IgD-negative memory B cell (primary cell): ENCODE measurements at regions not wholly inside any gene's neighbourhood (a gene's known extent, or its start where the extent isn't known, plus 50 kb on each side); places are given as distances from the start of the nearest gene placed in this dataset.
"Not testable (repeated sequence)": the region's sequence is repeated elsewhere in the genome, so short reads cannot be mapped to it uniquely, and the experiment has no call there.

ENCODE experiments used
- H3K27ac Mint-ChIP-seq, 3 donors: one replicate each; pipeline ENCODE4 v1.8.0; 2020 to 2022; ENCODE audit warnings: mild to moderate bottlenecking in 3 of 3, mixed read lengths in 3 of 3, moderate library complexity in 1 of 3
- H3K27me3 Mint-ChIP-seq: one replicate; pipeline ENCODE4 v1.8.0; 2021; ENCODE audit warnings: mixed read lengths
- H3K36me3 Mint-ChIP-seq: one replicate; pipeline ENCODE4 v1.8.0; 2020; ENCODE audit warnings: mild to moderate bottlenecking, mixed read lengths
- H3K4me1 Mint-ChIP-seq, 3 donors: one replicate each; pipeline ENCODE4 v1.8.0; 2020 to 2022; ENCODE audit warnings: mixed read lengths in 3 of 3, mild to moderate bottlenecking in 1 of 3
- H3K4me3 Mint-ChIP-seq, 4 donors: one replicate each; pipeline ENCODE4 v1.8.0; 2020 to 2022; ENCODE audit warnings: mild to moderate bottlenecking in 4 of 4, mixed read lengths in 4 of 4, moderate library complexity in 3 of 4
- H3K9me3 Mint-ChIP-seq, 3 donors: one replicate each; pipeline ENCODE4 v1.8.0; 2020 to 2021; ENCODE audit warnings: mixed read lengths in 3 of 3, mild to moderate bottlenecking in 1 of 3

DNA sequence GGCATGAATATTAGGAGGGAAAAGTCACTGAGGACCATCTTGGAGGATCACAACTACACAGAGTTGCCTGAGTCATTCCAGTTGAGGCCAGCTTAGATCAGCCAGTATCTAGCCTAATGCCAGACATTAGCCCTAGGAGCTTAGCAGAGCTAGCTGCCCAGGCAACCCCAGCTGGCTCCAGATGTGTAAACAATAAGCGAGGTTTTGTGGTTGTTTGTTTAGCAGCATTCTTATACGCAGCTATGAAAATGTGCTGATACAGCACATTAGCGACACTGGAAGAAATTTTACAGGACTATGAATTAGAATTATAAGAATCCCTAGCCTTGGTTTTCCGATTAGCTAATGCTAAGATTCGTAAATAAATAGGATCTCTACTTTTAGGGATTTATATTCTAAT lies 59.3 kb downstream of the BTBD3 start:
- no peaks in the 10 kb centered on the region for H3K27me3 Mint-ChIP-seq
- H3K36me3 Mint-ChIP-seq: no peaks in the 10 kb centered on the region
- no peak overlapping the region for H3K4me3 Mint-ChIP-seq
- no peak overlapping the region for H3K27ac Mint-ChIP-seq
- peaks cover 0 to 7% (median 2%) of the 10 kb centered on the region in 3 donors for H3K9me3 Mint-ChIP-seq
- no peaks in the 10 kb centered on the region for H3K4me1 Mint-ChIP-seq

- Mint-ChIP-seq H3K27me3 (no peaks in the 10 kb centered on the region), H3K4me3 (no peak overlapping the region), H3K9me3 (peaks cover 0 to 4% (median 0%) of the 10 kb centered on the region in 3 donors)
These were observed 60.8 kb downstream of the BTBD3 start for GRCh38 chr20:11978496-11978895.

GRCh38 chr20:11979306-11979990 lies 61.8 kb downstream of the BTBD3 start:
- no peak overlapping the region for H3K4me3 Mint-ChIP-seq
- no peaks in the 10 kb centered on the region for H3K36me3 Mint-ChIP-seq
- no peak overlapping the region for H3K27ac Mint-ChIP-seq

More at GRCh38 chr20:11978496-11978895, 60.8 kb downstream of the BTBD3 start:
- no peak overlapping the region for H3K27ac Mint-ChIP-seq
- H3K4me1 Mint-ChIP-seq: no peaks in the 10 kb centered on the region
- H3K36me3 Mint-ChIP-seq: no peaks in the 10 kb centered on the region

DNA sequence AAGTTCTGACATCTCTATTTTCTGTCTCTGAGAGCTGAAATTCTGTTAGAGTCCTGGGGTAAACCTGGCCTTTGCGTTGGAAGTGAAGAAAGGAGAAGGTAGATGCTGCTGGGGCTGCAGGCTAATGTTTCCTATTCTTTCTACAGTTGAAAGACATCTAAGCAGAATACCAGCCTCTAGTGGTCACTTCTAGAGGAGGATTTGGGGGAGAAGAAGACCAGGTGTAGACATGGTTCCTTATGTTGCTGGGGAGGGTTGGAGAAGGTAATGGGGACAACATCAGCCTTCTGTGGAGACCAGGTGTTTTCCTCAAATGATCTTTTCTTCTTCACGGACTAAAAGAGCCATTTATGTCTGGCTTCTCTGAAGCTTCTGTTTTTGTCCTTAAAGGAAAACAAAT lies 62.6 kb downstream of the BTBD3 start:
- no peaks in the 10 kb centered on the region for H3K4me1 Mint-ChIP-seq
- no peaks in the 10 kb centered on the region for H3K36me3 Mint-ChIP-seq
- no peak overlapping the region for H3K4me3 Mint-ChIP-seq
- H3K27me3 Mint-ChIP-seq: no peaks in the 10 kb centered on the region
- H3K9me3 Mint-ChIP-seq: no peaks in the 10 kb centered on the region
- H3K27ac Mint-ChIP-seq: no peak overlapping the region

More at GRCh38 chr20:11979306-11979990, 61.8 kb downstream of the BTBD3 start:
- no peaks in the 10 kb centered on the region for H3K27me3 Mint-ChIP-seq
- H3K9me3 Mint-ChIP-seq: no peaks in the 10 kb centered on the region
- no peaks in the 10 kb centered on the region for H3K4me1 Mint-ChIP-seq

DNA sequence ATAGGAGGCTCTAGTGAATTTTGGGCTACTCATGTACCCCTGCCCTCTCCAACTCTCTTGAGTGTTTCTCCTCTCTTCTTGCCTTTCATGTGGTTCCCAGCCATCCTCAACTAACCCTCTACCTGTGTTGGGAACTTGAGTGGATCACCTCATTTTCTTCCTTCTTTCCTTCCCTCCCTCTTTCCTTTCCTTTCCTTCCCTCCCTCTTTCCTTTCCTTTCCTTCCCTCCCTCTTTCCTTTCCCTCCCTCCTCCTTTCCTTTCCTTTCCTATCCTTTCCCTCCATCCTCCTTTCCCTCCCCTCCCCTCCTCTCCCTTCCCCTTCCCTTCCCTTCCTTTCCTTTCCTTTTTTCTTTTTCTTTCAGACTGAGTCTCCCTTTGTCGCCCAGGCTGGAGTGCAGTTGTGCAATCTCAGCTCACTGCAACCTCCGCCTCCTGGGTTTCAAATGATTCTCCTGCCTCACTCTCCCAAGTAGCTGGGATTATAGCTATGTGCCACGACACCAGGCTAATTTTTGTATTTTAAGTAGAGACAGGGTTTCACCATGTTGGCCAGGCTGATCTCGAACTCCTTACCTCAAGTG lies 63.8 kb downstream of the BTBD3 start:
- H3K4me1 Mint-ChIP-seq: no peaks in the 10 kb centered on the region
- H3K4me3 Mint-ChIP-seq: no peak overlapping the region
- no peaks in the 10 kb centered on the region for H3K27me3 Mint-ChIP-seq
- peaks cover 0 to 2% (median 0%) of the 10 kb centered on the region in 3 donors for H3K9me3 Mint-ChIP-seq
- H3K36me3 Mint-ChIP-seq: no peaks in the 10 kb centered on the region
- H3K27ac Mint-ChIP-seq: no peak overlapping the region

DNA sequence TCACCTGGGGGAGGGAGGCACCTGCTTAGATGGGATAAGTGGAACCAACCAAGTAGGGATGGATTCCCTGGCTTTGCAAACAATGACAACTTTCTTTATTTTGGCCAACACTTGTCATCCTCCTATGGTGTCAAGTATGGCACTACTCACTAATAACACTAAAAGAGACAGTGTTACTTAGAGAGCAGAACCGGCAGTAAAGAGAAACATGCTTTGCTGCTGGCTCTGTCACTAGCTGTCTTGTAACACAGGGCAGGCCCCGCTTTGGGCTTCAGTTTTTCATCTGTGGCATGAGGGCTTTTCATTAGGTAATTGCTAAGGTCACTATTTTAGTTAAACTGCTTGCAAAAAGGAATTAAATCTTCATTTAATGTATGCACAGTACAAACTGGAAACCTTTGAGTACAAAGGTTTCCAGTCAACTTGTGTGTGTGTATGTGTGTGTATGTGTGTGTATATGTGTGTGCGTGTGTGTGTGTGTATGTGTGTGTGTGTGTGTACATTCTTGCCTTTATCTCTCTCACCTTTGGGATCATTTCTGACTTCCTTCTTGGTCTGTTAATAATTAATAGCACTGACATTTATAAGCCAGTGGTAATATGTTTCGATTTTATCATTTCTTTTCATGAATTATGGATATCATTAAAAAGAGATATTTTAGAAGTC lies 64.7 kb downstream of the BTBD3 start:
- no peak overlapping the region for H3K27ac Mint-ChIP-seq
- no peak overlapping the region for H3K4me3 Mint-ChIP-seq
- peaks cover 0 to 2% (median 0%) of the 10 kb centered on the region in 3 donors for H3K9me3 Mint-ChIP-seq
- H3K4me1 Mint-ChIP-seq: no peaks in the 10 kb centered on the region
- H3K36me3 Mint-ChIP-seq: no peaks in the 10 kb centered on the region
- no peaks in the 10 kb centered on the region for H3K27me3 Mint-ChIP-seq

GRCh38 chr20:11982955-11983470 lies 65.3 kb downstream of the BTBD3 start:
- Mint-ChIP-seq H3K27ac (no peak overlapping the region), H3K4me1 (no peaks in the 10 kb centered on the region), H3K27me3 (no peaks in the 10 kb centered on the region), H3K9me3 (peaks cover 0 to 2% (median 0%) of the 10 kb centered on the region in 3 donors), H3K36me3 (no peaks in the 10 kb centered on the region), H3K4me3 (no peak overlapping the region)

- H3K4me1 Mint-ChIP-seq: no peaks in the 10 kb centered on the region
- no peaks in the 10 kb centered on the region for H3K27me3 Mint-ChIP-seq
- H3K9me3 Mint-ChIP-seq: peaks cover 0 to 5% (median 5%) of the 10 kb centered on the region in 3 donors
- H3K36me3 Mint-ChIP-seq: no peaks in the 10 kb centered on the region
- no peak overlapping the region for H3K27ac Mint-ChIP-seq
- H3K4me3 Mint-ChIP-seq: no peak overlapping the region
These were observed 69.3 kb downstream of the BTBD3 start for GRCh38 chr20:11986954-11987353.

- H3K27me3 Mint-ChIP-seq: no peaks in the 10 kb centered on the region
- no peaks in the 10 kb centered on the region for H3K36me3 Mint-ChIP-seq
- no peak overlapping the region for H3K27ac Mint-ChIP-seq
- no peak overlapping the region for H3K4me3 Mint-ChIP-seq
- H3K4me1 Mint-ChIP-seq: no peaks in the 10 kb centered on the region
- peaks cover 0 to 10% (median 5%) of the 10 kb centered on the region in 3 donors for H3K9me3 Mint-ChIP-seq
These were observed 69.8 kb downstream of the BTBD3 start for GRCh38 chr20:11987526-11987925.

- Mint-ChIP-seq H3K4me1 (no peaks in the 10 kb centered on the region), H3K4me3 (no peak overlapping the region), H3K36me3 (no peaks in the 10 kb centered on the region), H3K9me3 (peaks cover 0 to 10% (median 7%) of the 10 kb centered on the region in 3 donors), H3K27ac (no peak overlapping the region), H3K27me3 (no peaks in the 10 kb centered on the region)
These were observed 71.5 kb downstream of the BTBD3 start for GRCh38 chr20:11989018-11989771.

DNA sequence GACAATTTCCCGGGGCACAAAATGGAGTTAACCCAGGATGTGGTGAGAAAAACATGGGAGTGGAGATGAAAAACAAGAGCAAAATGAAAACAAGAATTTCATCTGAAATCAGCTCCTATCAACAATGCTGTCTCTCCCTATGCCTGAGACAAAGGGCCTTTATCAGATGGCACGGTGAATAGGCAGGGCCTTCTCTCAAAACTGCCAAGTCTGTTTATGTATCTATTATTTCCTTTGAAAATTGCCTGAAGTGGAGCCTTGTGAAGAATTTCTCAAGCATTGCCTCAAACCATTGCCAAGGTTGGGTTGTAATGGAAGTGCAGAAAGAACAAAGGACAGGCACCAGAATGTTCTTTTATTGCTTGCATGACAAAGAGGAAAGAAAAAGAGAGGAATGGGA lies 74.7 kb downstream of the BTBD3 start:
- H3K27ac Mint-ChIP-seq: no peak overlapping the region
- no peaks in the 10 kb centered on the region for H3K27me3 Mint-ChIP-seq
- no peaks in the 10 kb centered on the region for H3K36me3 Mint-ChIP-seq
- H3K9me3 Mint-ChIP-seq: peaks cover 0 to 10% (median 10%) of the 10 kb centered on the region in 3 donors
- H3K4me3 Mint-ChIP-seq: no peak overlapping the region
- no peaks in the 10 kb centered on the region for H3K4me1 Mint-ChIP-seq

GRCh38 chr20:11993886-11994461 lies 76.3 kb downstream of the BTBD3 start:
- no peaks in the 10 kb centered on the region for H3K27me3 Mint-ChIP-seq
- H3K4me3 Mint-ChIP-seq: peak overlapping the region in 1 of 4 donors; percentile 9
- peaks cover 0 to 12% (median 8%) of the 10 kb centered on the region in 3 donors for H3K9me3 Mint-ChIP-seq
- H3K36me3 Mint-ChIP-seq: no peaks in the 10 kb centered on the region
- H3K4me1 Mint-ChIP-seq: no peaks in the 10 kb centered on the region
- H3K27ac Mint-ChIP-seq: no peak overlapping the region

GRCh38 chr20:11995805-11996567 lies 78.3 kb downstream of the BTBD3 start:
- H3K9me3 Mint-ChIP-seq: peaks cover 0 to 15% (median 8%) of the 10 kb centered on the region in 3 donors
- no peak overlapping the region for H3K27ac Mint-ChIP-seq
- H3K27me3 Mint-ChIP-seq: no peaks in the 10 kb centered on the region
- no peaks in the 10 kb centered on the region for H3K4me1 Mint-ChIP-seq
- peak overlapping the region in 1 of 4 donors; percentile 37 for H3K4me3 Mint-ChIP-seq
- H3K36me3 Mint-ChIP-seq: no peaks in the 10 kb centered on the region

- not testable (repeated sequence) for H3K9me3 Mint-ChIP-seq, H3K27ac Mint-ChIP-seq, H3K36me3 Mint-ChIP-seq, H3K4me1 Mint-ChIP-seq, H3K27me3 Mint-ChIP-seq
- H3K4me3 Mint-ChIP-seq: peak overlapping the region in 1 of 4 donors; percentile 5
These were observed 87.1 kb downstream of the BTBD3 start for GRCh38 chr20:12004776-12005175.
